ENCODE measurements at regions not wholly inside any gene's neighbourhood (a gene's known extent, or its start where the extent isn't known, plus 50 kb on each side); places are given as distances from the start of the nearest gene placed in this dataset.

DNA sequence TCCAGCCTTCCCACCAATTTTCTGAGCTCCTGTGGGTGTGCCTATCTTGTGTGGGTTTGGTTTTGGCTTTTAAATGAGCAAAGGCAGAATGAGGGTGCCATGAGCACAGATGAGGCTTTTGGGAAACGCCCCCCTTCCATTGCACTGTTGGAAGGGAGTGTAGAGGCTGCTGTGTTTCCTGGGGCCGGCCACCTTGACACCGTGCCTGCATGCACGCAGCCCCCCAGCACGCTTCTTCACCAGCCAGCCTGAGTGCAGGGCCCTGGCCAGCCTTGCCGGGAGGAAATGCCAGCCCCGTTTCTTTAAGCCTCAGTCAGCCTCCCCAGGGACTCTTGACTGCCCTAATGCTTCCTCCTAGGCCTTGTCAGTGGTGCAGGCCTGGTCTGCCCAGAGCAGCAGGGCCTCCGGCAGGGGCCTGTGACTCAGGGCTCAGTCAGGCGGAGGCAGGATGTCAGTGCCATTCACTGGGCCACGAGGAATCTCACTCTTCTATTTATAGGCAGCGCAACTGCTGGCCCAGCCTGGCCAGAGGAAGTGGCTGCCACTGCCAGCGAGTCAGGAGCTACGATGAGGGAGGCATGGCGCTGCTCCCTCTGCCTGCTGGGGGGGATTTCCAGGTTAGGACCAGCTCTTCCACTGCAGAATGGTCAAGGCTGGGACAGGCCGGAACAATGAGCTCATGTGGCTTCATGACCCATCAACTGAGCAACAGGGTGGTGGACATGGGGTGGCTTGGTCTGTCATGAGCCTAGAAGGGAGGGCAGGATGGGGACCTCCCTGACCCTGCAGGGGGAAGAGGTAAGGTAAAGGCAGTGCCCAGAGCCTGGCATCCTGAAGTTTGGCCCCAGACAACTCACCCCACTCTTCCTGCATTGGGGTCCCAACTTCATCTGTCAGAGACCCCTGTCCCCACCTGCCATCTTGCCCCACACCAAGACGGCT is 205.2 kb downstream of the RAB11FIP4 start:
- POLR2A ChIA-PET, result interaction anchor here (0.6 to 2.1 kb wide), 13 partner anchors 9 to 193 kb away, joined by 3 to 14 read pairs (median 3); no protein-coding TSS in a partner anchor
- H3K27ac Mint-ChIP-seq (ENCODE audit: low read depth, unreplicated experiment), result peak overlapping the region; percentile 96
- TF ChIP-seq, protein P1, sequence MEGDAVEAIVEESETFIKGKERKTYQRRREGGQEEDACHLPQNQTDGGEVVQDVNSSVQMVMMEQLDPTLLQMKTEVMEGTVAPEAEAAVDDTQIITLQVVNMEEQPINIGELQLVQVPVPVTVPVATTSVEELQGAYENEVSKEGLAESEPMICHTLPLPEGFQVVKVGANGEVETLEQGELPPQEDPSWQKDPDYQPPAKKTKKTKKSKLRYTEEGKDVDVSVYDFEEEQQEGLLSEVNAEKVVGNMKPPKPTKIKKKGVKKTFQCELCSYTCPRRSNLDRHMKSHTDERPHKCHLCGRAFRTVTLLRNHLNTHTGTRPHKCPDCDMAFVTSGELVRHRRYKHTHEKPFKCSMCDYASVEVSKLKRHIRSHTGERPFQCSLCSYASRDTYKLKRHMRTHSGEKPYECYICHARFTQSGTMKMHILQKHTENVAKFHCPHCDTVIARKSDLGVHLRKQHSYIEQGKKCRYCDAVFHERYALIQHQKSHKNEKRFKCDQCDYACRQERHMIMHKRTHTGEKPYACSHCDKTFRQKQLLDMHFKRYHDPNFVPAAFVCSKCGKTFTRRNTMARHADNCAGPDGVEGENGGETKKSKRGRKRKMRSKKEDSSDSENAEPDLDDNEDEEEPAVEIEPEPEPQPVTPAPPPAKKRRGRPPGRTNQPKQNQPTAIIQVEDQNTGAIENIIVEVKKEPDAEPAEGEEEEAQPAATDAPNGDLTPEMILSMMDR (IDR thresholded peaks at IDR 0.05; ENCODE audit: unreplicated experiment), result no peak
- no peak overlapping the region for H3K4me3 Mint-ChIP-seq (ENCODE audit: unreplicated experiment)
- H3K36me3 Mint-ChIP-seq (ENCODE audit: insufficient read depth, unreplicated experiment), result peaks cover 13% of the 10 kb centered on the region
- intact Hi-C loops (cut with micrococcal nuclease), result loop anchor here (1.0 kb wide), 1 partner anchor 15 kb away; no protein-coding TSS in a partner anchor
- H3K4me1 Mint-ChIP-seq (ENCODE audit: insufficient read depth, unreplicated experiment), result peaks cover 30% of the 10 kb centered on the region
- CTCF ChIA-PET, result interaction anchor here (0.6 to 1.3 kb wide), 4 partner anchors 246 to 835 kb away, joined by 3 to 4 read pairs (median 4); no protein-coding TSS in a partner anchor
- DNase-seq (ENCODE audit: unreplicated experiment), result peak; percentile 93
- no TSS peak for BruUV-seq (replicated peaks)
- no peaks in the 10 kb centered on the region for H3K9me3 Mint-ChIP-seq (ENCODE audit: unreplicated experiment)
- no peaks in the 10 kb centered on the region for H3K27me3 Mint-ChIP-seq (ENCODE audit: insufficient read depth, unreplicated experiment)

DNA sequence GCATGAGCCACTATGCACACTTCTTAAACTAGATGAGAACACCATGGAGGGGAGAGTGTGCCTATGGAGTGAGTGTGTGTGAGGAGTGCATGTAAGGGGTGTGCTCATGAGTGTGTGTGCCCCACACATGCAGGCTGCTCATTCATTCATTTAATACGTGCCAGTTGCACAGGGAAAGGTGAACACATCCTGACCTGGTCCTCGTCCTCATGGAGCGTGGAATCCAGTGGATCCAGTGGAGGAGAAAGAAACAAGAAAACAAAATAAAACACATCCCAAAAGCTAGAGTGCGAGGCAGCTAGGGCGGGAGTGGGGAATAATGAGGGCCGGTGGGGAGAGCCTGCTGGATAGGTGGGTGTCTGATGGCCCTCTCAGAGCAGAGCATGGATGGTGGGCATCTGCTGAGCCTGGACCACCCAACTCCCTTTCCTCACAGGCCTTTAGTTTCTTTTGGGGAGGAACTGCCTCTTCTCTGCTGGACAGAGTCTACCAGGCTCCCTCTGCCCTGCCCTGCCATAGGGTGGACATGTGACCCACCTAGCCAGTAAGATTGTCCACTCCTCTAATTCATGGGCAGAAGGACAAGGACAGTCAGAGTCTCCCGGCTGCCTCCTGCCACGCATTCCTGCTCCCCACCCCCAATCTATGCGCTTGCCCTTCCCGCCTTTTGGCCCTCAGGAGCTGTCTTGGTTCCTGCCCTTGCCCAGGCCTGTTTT is 204.3 kb downstream of the RAB11FIP4 start:
- ChIA-PET CTCF (interaction anchor here (0.6 to 1.3 kb wide), 2 partner anchors 150 to 247 kb away, joined by 3 to 4 read pairs; no protein-coding TSS in a partner anchor), POLR2A (interaction anchor here (0.6 to 2.1 kb wide), 5 partner anchors 11 to 35 kb away, joined by 3 to 14 read pairs (median 5); no protein-coding TSS in a partner anchor)
- BruUV-seq (replicated peaks), result no TSS peak
- Mint-ChIP-seq H3K36me3 (ENCODE audit: insufficient read depth, unreplicated experiment) (peaks cover 13% of the 10 kb centered on the region), H3K27ac (ENCODE audit: low read depth, unreplicated experiment) (peak overlapping the region; percentile 96), H3K27me3 (ENCODE audit: insufficient read depth, unreplicated experiment) (no peaks in the 10 kb centered on the region), H3K4me1 (ENCODE audit: insufficient read depth, unreplicated experiment) (peaks cover 30% of the 10 kb centered on the region), H3K9me3 (ENCODE audit: unreplicated experiment) (no peaks in the 10 kb centered on the region), H3K4me3 (ENCODE audit: unreplicated experiment) (no peak overlapping the region)
- no peak for DNase-seq (ENCODE audit: unreplicated experiment)
- TF ChIP-seq, protein P1 (IDR thresholded peaks at IDR 0.05; ENCODE audit: unreplicated experiment), result no peak
- intact Hi-C loops (cut with micrococcal nuclease), result loop anchor here (1.0 kb wide), 1 partner anchor 15 kb away; no protein-coding TSS in a partner anchor

DNA sequence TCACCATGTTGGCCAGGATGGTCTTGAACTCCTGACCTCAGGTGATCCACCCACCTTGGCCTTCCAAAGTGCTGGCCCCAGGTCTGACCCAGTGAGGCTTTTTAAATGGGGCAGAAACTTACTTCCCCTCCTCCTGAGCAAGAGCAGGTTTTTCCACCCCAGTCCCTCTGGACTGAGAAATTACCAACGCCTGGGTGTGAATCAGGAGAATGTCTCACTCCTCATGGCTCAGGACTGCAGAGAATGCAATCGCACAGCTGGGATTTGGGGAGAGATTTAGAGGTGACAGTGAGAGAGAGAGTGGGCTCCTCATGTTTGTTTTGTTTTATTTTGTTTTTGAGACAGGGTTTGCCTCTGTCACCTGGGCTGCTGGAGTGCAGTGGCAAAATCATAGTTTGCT is 203.6 kb downstream of the RAB11FIP4 start:
- DNase-seq (ENCODE audit: unreplicated experiment), result no peak
- intact Hi-C loops (cut with micrococcal nuclease), result no loop called here
- peak overlapping the region; percentile 54 for H3K27ac Mint-ChIP-seq (ENCODE audit: low read depth, unreplicated experiment)
- H3K36me3 Mint-ChIP-seq (ENCODE audit: insufficient read depth, unreplicated experiment), result peaks cover 13% of the 10 kb centered on the region
- TF ChIP-seq, protein P1 (IDR thresholded peaks at IDR 0.05; ENCODE audit: unreplicated experiment), result no peak
- ChIA-PET POLR2A (interaction anchor here (1.2 to 2.1 kb wide), 3 partner anchors 10 to 14 kb away, joined by 5 to 14 read pairs (median 5); no protein-coding TSS in a partner anchor), CTCF (interaction anchor here (0.6 to 1.3 kb wide), 3 partner anchors 48 to 247 kb away, joined by 3 to 4 read pairs (median 3); no protein-coding TSS in a partner anchor)
- H3K27me3 Mint-ChIP-seq (ENCODE audit: insufficient read depth, unreplicated experiment), result no peaks in the 10 kb centered on the region
- no peak overlapping the region for H3K4me3 Mint-ChIP-seq (ENCODE audit: unreplicated experiment)
- H3K9me3 Mint-ChIP-seq (ENCODE audit: unreplicated experiment), result no peaks in the 10 kb centered on the region
- peaks cover 30% of the 10 kb centered on the region for H3K4me1 Mint-ChIP-seq (ENCODE audit: insufficient read depth, unreplicated experiment)
- no TSS peak for BruUV-seq (replicated peaks)
